A549 (cell line): ENCODE measurements at regions not wholly inside any gene's neighbourhood (a gene's known extent, or its start where the extent isn't known, plus 50 kb on each side); places are given as distances from the start of the nearest gene placed in this dataset.

ENCODE experiments used
- CEBPB ChIP-seq, 2 experiments: fragments of >200 bp in 1 of 2; sonication (Bioruptor Twin) in 1 of 2; formaldehyde crosslinking in 1 of 2; IDR thresholded peaks; 2 replicates each; pipeline ENCODE4 v1.6.1; 2012 to 2016
- EHMT2 ChIP-seq: fragments of 200-600 bp; sonication (generic); IDR thresholded peaks from 2 replicates; pipeline ENCODE4 v1.6.1; 2016; ENCODE audit warnings: antibody characterized with exemption, low read depth, mild to moderate bottlenecking, moderate library complexity
- EP300 ChIP-seq, 2 experiments: fragments of >200 bp; sonication (Bioruptor Twin); formaldehyde crosslinking; IDR thresholded peaks; 2 replicates in 1 of 2; 3 replicates in 1 of 2; pipeline ENCODE4 v1.6.1; 2016 to 2017
- ESRRA ChIP-seq: fragments of 150-350 bp; IDR thresholded peaks from 2 replicates; pipeline ENCODE4 v1.6.1; 2014; ENCODE audit warnings: mild to moderate bottlenecking, low read length, borderline replicate concordance
- JUN ChIP-seq, 2 experiments: fragments of >200 bp; sonication (Bioruptor Twin); formaldehyde crosslinking; IDR thresholded peaks; 2 replicates in 1 of 2; 3 replicates in 1 of 2; pipeline ENCODE4 v1.6.1; 2016 to 2017
- JUNB ChIP-seq: fragments of >200 bp; sonication (Bioruptor Twin); formaldehyde crosslinking; IDR thresholded peaks from 2 replicates; pipeline ENCODE4 v1.6.1; 2016
- MYC ChIP-seq: IDR thresholded peaks from 2 replicates; pipeline ENCODE4 v1.6.1; 2012; ENCODE audit warnings: mild to moderate bottlenecking, inconsistent platforms, low read length, improper control_type of control experiment, borderline replicate concordance
- POLR2A ChIP-seq: IDR thresholded peaks from 2 replicates; pipeline ENCODE4 v1.6.1; 2012; ENCODE audit warnings: mild to moderate bottlenecking, low read length
- POLR2AphosphoS2 ChIP-seq: conservative IDR thresholded peaks from 2 replicates; pipeline ENCODE4 v1.6.1; 2012; ENCODE audit warnings: low read length, improper control_type of control experiment, inconsistent platforms
- RFX5 ChIP-seq: fragments of 450-650 bp; IDR thresholded peaks from 2 replicates; pipeline ENCODE4 v1.7.1; 2014; ENCODE audit warnings: antibody characterized with exemption, mild to moderate bottlenecking, moderate library complexity
- TP53 ChIP-seq: fragments of 250-450 bp; sonication (Bioruptor Pico); IDR thresholded peaks from 2 replicates; pipeline ENCODE4 v1.5.0; 2021; ENCODE audit warnings: mild to moderate bottlenecking, moderate library complexity
- TF ChIP-seq, protein P1 (sequence below): fragments of >200 bp; sonication (Bioruptor Twin); formaldehyde crosslinking; IDR thresholded peaks from 3 replicates; pipeline ENCODE4 v1.5.1; 2016
- TF ChIP-seq, protein P2 (sequence below): IDR thresholded peaks from 2 replicates; pipeline ENCODE4 v1.6.1; 2012
- TF ChIP-seq, protein P3 (sequence below): fragments of 250-450 bp; sonication (Bioruptor Pico); IDR thresholded peaks from 2 replicates; pipeline ENCODE4 v1.5.0; 2020; ENCODE audit warnings: low read depth, mild to moderate bottlenecking, moderate library complexity

DNA sequence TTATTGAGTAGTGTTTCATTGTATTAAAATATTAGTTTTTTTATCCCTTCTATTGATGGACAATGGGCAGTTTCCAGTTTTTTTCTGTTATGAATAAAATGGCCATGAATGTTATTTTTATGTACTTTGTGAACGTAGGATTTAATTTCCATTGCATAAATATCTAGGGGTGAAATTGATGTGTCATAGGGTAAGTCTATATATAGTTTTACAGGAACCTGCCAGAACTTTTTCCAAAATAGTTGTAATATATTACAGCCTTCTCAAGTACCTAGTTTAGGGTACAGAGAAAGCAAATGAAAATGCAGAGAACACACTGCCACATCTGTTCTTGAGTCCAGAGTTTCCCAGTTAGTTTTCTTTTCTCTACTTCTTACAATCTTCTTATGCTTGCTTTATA lies 378.6 kb downstream of the MEIS1 start:
- TF ChIP-seq MYC (no peak), EP300 (IDR thresholded peaks at IDR 0.05) (no peak), ESRRA (no peak), POLR2A (no peak), JUN (IDR thresholded peaks at IDR 0.05) (no peak), RFX5 (no peak), TP53 (no peak), EHMT2 (no peak), POLR2AphosphoS2 (no peak), JUNB (no peak), CEBPB (IDR thresholded peaks at IDR 0.05) (no peak)
- TF ChIP-seq, protein P1, sequence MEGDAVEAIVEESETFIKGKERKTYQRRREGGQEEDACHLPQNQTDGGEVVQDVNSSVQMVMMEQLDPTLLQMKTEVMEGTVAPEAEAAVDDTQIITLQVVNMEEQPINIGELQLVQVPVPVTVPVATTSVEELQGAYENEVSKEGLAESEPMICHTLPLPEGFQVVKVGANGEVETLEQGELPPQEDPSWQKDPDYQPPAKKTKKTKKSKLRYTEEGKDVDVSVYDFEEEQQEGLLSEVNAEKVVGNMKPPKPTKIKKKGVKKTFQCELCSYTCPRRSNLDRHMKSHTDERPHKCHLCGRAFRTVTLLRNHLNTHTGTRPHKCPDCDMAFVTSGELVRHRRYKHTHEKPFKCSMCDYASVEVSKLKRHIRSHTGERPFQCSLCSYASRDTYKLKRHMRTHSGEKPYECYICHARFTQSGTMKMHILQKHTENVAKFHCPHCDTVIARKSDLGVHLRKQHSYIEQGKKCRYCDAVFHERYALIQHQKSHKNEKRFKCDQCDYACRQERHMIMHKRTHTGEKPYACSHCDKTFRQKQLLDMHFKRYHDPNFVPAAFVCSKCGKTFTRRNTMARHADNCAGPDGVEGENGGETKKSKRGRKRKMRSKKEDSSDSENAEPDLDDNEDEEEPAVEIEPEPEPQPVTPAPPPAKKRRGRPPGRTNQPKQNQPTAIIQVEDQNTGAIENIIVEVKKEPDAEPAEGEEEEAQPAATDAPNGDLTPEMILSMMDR: no peak
- TF ChIP-seq, protein P2, sequence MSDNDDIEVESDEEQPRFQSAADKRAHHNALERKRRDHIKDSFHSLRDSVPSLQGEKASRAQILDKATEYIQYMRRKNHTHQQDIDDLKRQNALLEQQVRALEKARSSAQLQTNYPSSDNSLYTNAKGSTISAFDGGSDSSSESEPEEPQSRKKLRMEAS: no peak
- TF ChIP-seq, protein P3, sequence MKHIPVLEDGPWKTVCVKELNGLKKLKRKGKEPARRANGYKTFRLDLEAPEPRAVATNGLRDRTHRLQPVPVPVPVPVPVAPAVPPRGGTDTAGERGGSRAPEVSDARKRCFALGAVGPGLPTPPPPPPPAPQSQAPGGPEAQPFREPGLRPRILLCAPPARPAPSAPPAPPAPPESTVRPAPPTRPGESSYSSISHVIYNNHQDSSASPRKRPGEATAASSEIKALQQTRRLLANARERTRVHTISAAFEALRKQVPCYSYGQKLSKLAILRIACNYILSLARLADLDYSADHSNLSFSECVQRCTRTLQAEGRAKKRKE (CRISPR knock-in tag): no peak
